Body of pancreas (tissue), 4 donors: ENCODE measurements at regions not wholly inside any gene's neighbourhood (a gene's known extent, or its start where the extent isn't known, plus 50 kb on each side); places are given as distances from the start of the nearest gene placed in this dataset.

Experiments
- CTCF ChIP-seq, 7 experiments: fragments of 450-650 bp in 4 of 7; fragments of 200-600 bp in 3 of 7; sonication (generic) in 3 of 7; IDR thresholded peaks; one replicate each; pipeline ENCODE4 v1.5.1; 2016 to 2019; ENCODE audit warnings: antibody characterized with exemption in 7 of 7
- POLR2A ChIP-seq, 3 donors: fragments of 450-650 bp; IDR thresholded peaks; one replicate each; pipeline ENCODE4 v1.6.1; 2016; ENCODE audit warnings: antibody characterized with exemption in 3 of 3, mild to moderate bottlenecking in 2 of 3

DNA sequence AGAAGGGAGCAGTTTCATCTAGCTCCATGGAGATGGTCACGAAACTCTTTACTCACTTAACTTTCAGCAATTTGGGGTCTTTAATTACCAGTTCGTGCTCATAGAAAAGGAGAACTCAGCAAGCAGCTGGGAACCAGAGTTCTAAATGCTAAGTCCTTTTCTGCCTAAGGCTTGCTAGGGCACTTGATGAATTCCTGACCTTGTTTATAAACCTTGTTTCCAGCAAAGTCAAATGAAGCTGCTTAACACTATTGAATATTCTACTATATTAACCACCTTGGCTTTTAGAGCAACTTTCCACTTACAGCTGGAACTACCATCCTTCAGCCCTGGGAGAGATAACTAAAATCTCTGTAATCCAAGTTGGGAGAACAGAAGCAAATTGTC, 79.5 kb upstream of the TSC22D2 start:
- TF ChIP-seq CTCF (IDR thresholded peaks at IDR 0.05) (no peak), POLR2A (IDR thresholded peaks at IDR 0.05) (no peak)
